ENCODE measurements at regions not wholly inside any gene's neighbourhood (a gene's known extent, or its start where the extent isn't known, plus 50 kb on each side); places are given as distances from the start of the nearest gene placed in this dataset.

DNA sequence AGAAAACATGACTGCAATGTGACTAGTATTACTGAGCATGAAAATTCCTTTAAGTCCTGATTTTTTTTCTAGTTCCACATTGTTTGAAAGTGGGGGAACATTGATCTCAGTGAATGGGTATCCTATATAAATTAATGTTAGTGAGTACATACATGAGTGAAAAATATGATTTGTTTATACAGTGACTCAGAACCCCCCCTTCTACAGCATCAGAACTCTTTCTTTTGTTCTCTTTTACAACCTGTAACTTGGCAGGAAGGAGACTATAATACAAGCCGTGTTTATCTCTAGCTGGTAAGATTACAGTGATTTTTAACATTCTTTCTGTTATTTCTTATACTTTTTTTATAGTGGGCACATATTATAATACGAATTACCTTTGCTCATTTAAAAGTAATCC is 384.7 kb downstream of the PDCD6IP start:
- TF ChIP-seq POLR2A (IDR thresholded peaks at IDR 0.05; ENCODE audit: low read length) = no peak
- TF ChIP-seq GATA1 (IDR thresholded peaks at IDR 0.05; ENCODE audit: low read depth, low read length) = no peak
